HUES6 (cell line): ENCODE measurements at regions not wholly inside any gene's neighbourhood (a gene's known extent, or its start where the extent isn't known, plus 50 kb on each side); places are given as distances from the start of the nearest gene placed in this dataset.

Experiments
- H3K27ac ChIP-seq: 2 replicates; pipeline ENCODE4 v1.7.0; 2013; ENCODE audit warnings: low read depth, mild to moderate bottlenecking, low read length, inconsistent platforms
- H3K27me3 ChIP-seq: 2 replicates; pipeline ENCODE4 v1.6.1; 2013; ENCODE audit warnings: low read length; ENCODE audit not compliant: control insufficient read depth, insufficient read depth
- H3K36me3 ChIP-seq: 2 replicates; pipeline ENCODE4 v1.6.1; 2013; ENCODE audit warnings: low read length; ENCODE audit not compliant: control insufficient read depth, insufficient read depth
- H3K4me1 ChIP-seq: 2 replicates; pipeline ENCODE4 v1.6.1; 2013; ENCODE audit warnings: low read length; ENCODE audit not compliant: control insufficient read depth, insufficient read depth
- H3K4me3 ChIP-seq: 2 replicates; pipeline ENCODE4 v1.5.1; 2013; ENCODE audit warnings: low read depth, low read length
- H3K9ac ChIP-seq: one replicate; pipeline ENCODE4 v1.6.1; 2013; ENCODE audit warnings: mild to moderate bottlenecking, low read length
- H3K9me3 ChIP-seq: 2 replicates; pipeline ENCODE4 v1.6.1; 2013; ENCODE audit warnings: low read depth, low read length; ENCODE audit not compliant: control insufficient read depth, insufficient read depth

- no peaks in the 10 kb centered on the region for H3K27me3 ChIP-seq
These were observed 215.8 kb upstream of the CADM2 start for GRCh38 chr3:84742915-84743425.

GRCh38 chr3:84744130-84744529 lies 214.7 kb upstream of the CADM2 start:
- H3K4me1 ChIP-seq = no peaks in the 10 kb centered on the region

More at GRCh38 chr3:84742915-84743425, 215.8 kb upstream of the CADM2 start:
- Histone ChIP-seq H3K36me3 (no peaks in the 10 kb centered on the region), H3K4me1 (no peaks in the 10 kb centered on the region), H3K27ac (no peak overlapping the region), H3K9me3 (no peaks in the 10 kb centered on the region), H3K4me3 (no peak overlapping the region), H3K9ac (no peak overlapping the region)

GRCh38 chr3:84755860-84756259 lies 202.9 kb upstream of the CADM2 start:
- H3K4me1 ChIP-seq = no peaks in the 10 kb centered on the region
- no peaks in the 10 kb centered on the region for H3K9me3 ChIP-seq
- no peaks in the 10 kb centered on the region for H3K27me3 ChIP-seq
- no peaks in the 10 kb centered on the region for H3K36me3 ChIP-seq
- H3K27ac ChIP-seq = no peak overlapping the region
- no peak overlapping the region for H3K9ac ChIP-seq
- H3K4me3 ChIP-seq = no peak overlapping the region

More at GRCh38 chr3:84744130-84744529, 214.7 kb upstream of the CADM2 start:
- Histone ChIP-seq H3K9ac (no peak overlapping the region), H3K27ac (no peak overlapping the region), H3K36me3 (no peaks in the 10 kb centered on the region), H3K9me3 (no peaks in the 10 kb centered on the region), H3K27me3 (no peaks in the 10 kb centered on the region), H3K4me3 (no peak overlapping the region)

GRCh38 chr3:84759361-84759760 lies 199.4 kb upstream of the CADM2 start:
- Histone ChIP-seq H3K36me3 (no peaks in the 10 kb centered on the region), H3K27me3 (no peaks in the 10 kb centered on the region), H3K4me1 (no peaks in the 10 kb centered on the region), H3K9me3 (no peaks in the 10 kb centered on the region), H3K4me3 (no peak overlapping the region), H3K9ac (no peak overlapping the region), H3K27ac (no peak overlapping the region)

- Histone ChIP-seq H3K4me3 (no peak overlapping the region), H3K9ac (no peak overlapping the region), H3K4me1 (no peaks in the 10 kb centered on the region), H3K9me3 (no peaks in the 10 kb centered on the region), H3K36me3 (no peaks in the 10 kb centered on the region), H3K27me3 (no peaks in the 10 kb centered on the region), H3K27ac (no peak overlapping the region)
These were observed 185.9 kb upstream of the CADM2 start for GRCh38 chr3:84772841-84773240.

- Histone ChIP-seq H3K4me1 (no peaks in the 10 kb centered on the region), H3K9me3 (no peaks in the 10 kb centered on the region), H3K27me3 (no peaks in the 10 kb centered on the region), H3K9ac (no peak overlapping the region), H3K4me3 (no peak overlapping the region), H3K36me3 (no peaks in the 10 kb centered on the region), H3K27ac (no peak overlapping the region)
These were observed 175.5 kb upstream of the CADM2 start for GRCh38 chr3:84783281-84783680.

GRCh38 chr3:84789961-84790360 lies 168.8 kb upstream of the CADM2 start:
- peaks cover 4% of the 10 kb centered on the region; the same call in 1 of the 2 replicates for H3K9me3 ChIP-seq
- H3K36me3 ChIP-seq = no peaks in the 10 kb centered on the region
- no peak overlapping the region for H3K27ac ChIP-seq
- no peaks in the 10 kb centered on the region for H3K27me3 ChIP-seq
- no peaks in the 10 kb centered on the region for H3K4me1 ChIP-seq
- H3K4me3 ChIP-seq = no peak overlapping the region
- no peak overlapping the region for H3K9ac ChIP-seq

- Histone ChIP-seq H3K27me3 (no peaks in the 10 kb centered on the region), H3K9ac (no peak overlapping the region), H3K9me3 (no peaks in the 10 kb centered on the region), H3K27ac (no peak overlapping the region), H3K36me3 (no peaks in the 10 kb centered on the region), H3K4me3 (no peak overlapping the region), H3K4me1 (peaks cover 3% of the 10 kb centered on the region; the same call in 1 of the 2 replicates)
These were observed 151.8 kb upstream of the CADM2 start for GRCh38 chr3:84806958-84807357.

GRCh38 chr3:84820126-84820525 lies 138.7 kb upstream of the CADM2 start:
- H3K27me3 ChIP-seq = no peaks in the 10 kb centered on the region
- no peak overlapping the region for H3K27ac ChIP-seq
- H3K4me3 ChIP-seq = no peak overlapping the region
- no peaks in the 10 kb centered on the region for H3K36me3 ChIP-seq
- H3K9ac ChIP-seq = no peak overlapping the region
- H3K4me1 ChIP-seq = no peaks in the 10 kb centered on the region
- no peaks in the 10 kb centered on the region for H3K9me3 ChIP-seq

GRCh38 chr3:84820906-84821305 lies 137.9 kb upstream of the CADM2 start:
- Histone ChIP-seq H3K9me3 (no peaks in the 10 kb centered on the region), H3K27ac (no peak overlapping the region), H3K36me3 (no peaks in the 10 kb centered on the region), H3K4me1 (no peaks in the 10 kb centered on the region), H3K4me3 (no peak overlapping the region), H3K27me3 (no peaks in the 10 kb centered on the region), H3K9ac (no peak overlapping the region)

GRCh38 chr3:84825817-84826216 lies 133.0 kb upstream of the CADM2 start:
- Histone ChIP-seq H3K4me3 (no peak overlapping the region), H3K36me3 (no peaks in the 10 kb centered on the region), H3K4me1 (no peaks in the 10 kb centered on the region), H3K27ac (no peak overlapping the region), H3K27me3 (no peaks in the 10 kb centered on the region), H3K9me3 (no peaks in the 10 kb centered on the region), H3K9ac (no peak overlapping the region)

- peaks cover 9% of the 10 kb centered on the region for H3K9me3 ChIP-seq
- no peaks in the 10 kb centered on the region for H3K36me3 ChIP-seq
- H3K27ac ChIP-seq = no peak overlapping the region
- H3K4me3 ChIP-seq = no peak overlapping the region
- H3K9ac ChIP-seq = no peak overlapping the region
- peaks cover 2% of the 10 kb centered on the region; the same call in 1 of the 2 replicates for H3K4me1 ChIP-seq
- H3K27me3 ChIP-seq = no peaks in the 10 kb centered on the region
These were observed 128.3 kb upstream of the CADM2 start for GRCh38 chr3:84830476-84830875.
